Endothelial cell of umbilical vein (primary cell): ENCODE measurements at regions not wholly inside any gene's neighbourhood (a gene's known extent, or its start where the extent isn't known, plus 50 kb on each side); places are given as distances from the start of the nearest gene placed in this dataset.

Experiments used
- EZH2 ChIP-seq: IDR thresholded peaks from 2 replicates; pipeline ENCODE4 v1.6.1; 2012; ENCODE audit warnings: borderline replicate concordance, low read depth, mild to moderate bottlenecking, moderate library complexity, low read length, inconsistent platforms; ENCODE audit not compliant: severe bottlenecking
- FOS ChIP-seq: IDR thresholded peaks from 2 replicates; pipeline ENCODE4 v1.6.1; 2011; ENCODE audit warnings: mild to moderate bottlenecking, low read length, moderate library complexity, borderline replicate concordance; ENCODE audit not compliant: insufficient read depth
- GATA2 ChIP-seq: IDR thresholded peaks from 2 replicates; pipeline ENCODE4 v1.7.0; 2011; ENCODE audit warnings: low read depth, mild to moderate bottlenecking, moderate library complexity, mixed read lengths, low read length; ENCODE audit not compliant: insufficient read length, insufficient read depth
- MYC ChIP-seq: IDR thresholded peaks from one replicate; pipeline ENCODE4 v1.6.1; 2011; ENCODE audit warnings: mild to moderate bottlenecking, low read depth, low read length
- POLR2A ChIP-seq: IDR thresholded peaks from 2 replicates; pipeline ENCODE4 v1.6.1; 2012; ENCODE audit warnings: low read depth, mild to moderate bottlenecking, control low read depth, low read length
- POLR2AphosphoS5 ChIP-seq: IDR thresholded peaks from 2 replicates; pipeline ENCODE4 v1.6.1; 2012; ENCODE audit warnings: low read depth, mild to moderate bottlenecking, control low read depth, low read length, moderate library complexity; ENCODE audit not compliant: insufficient read depth
- TF ChIP-seq, protein P1 (sequence below), 2 donors: IDR thresholded peaks; 1 replicate in 1 of 2; 2 replicates in 1 of 2; pipeline ENCODE4 v1.5.1; 2011; ENCODE audit warnings: low read length in 2 of 2, mild to moderate bottlenecking in 2 of 2, moderate library complexity in 2 of 2, control low read depth in 1 of 2, inconsistent platforms in 1 of 2, low read depth in 1 of 2; ENCODE audit not compliant: insufficient read depth in 1 of 2; ENCODE audit errors: extremely low read depth in 1 of 2
- TF ChIP-seq, protein P2 (sequence below): IDR thresholded peaks from 2 replicates; pipeline ENCODE4 v1.6.1; 2011; ENCODE audit not compliant: insufficient read depth, insufficient read length

DNA sequence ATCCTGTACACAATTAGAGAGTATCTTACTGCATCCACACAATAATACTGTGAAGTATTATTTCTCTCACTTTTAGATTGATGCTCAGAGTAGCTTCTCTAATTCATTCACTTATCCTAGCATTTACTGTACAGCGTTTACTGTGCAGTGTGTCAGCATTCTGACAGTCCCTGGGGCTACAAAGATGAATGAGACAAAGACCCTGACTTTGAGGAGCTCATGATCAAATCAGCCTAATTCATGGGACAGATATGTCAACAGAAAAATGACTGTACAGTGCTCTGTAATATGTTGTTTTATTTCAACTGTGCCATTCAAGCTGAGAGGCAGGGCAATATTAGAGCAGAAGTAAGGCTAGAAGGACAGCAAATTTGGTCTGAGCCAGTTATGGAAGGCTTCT is 152.5 kb downstream of the ZNF648 start:
- TF ChIP-seq, protein P1, sequence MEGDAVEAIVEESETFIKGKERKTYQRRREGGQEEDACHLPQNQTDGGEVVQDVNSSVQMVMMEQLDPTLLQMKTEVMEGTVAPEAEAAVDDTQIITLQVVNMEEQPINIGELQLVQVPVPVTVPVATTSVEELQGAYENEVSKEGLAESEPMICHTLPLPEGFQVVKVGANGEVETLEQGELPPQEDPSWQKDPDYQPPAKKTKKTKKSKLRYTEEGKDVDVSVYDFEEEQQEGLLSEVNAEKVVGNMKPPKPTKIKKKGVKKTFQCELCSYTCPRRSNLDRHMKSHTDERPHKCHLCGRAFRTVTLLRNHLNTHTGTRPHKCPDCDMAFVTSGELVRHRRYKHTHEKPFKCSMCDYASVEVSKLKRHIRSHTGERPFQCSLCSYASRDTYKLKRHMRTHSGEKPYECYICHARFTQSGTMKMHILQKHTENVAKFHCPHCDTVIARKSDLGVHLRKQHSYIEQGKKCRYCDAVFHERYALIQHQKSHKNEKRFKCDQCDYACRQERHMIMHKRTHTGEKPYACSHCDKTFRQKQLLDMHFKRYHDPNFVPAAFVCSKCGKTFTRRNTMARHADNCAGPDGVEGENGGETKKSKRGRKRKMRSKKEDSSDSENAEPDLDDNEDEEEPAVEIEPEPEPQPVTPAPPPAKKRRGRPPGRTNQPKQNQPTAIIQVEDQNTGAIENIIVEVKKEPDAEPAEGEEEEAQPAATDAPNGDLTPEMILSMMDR (IDR thresholded peaks at IDR 0.05; ENCODE audit: extremely low read depth in 1 of 2, insufficient read depth in 1 of 2, low read depth in 1 of 2, low read length in 2 of 2) = no peak
- no peak for TF ChIP-seq FOS
- TF ChIP-seq EZH2 = no peak
- no peak for TF ChIP-seq POLR2AphosphoS5
- TF ChIP-seq GATA2 = no peak
- TF ChIP-seq POLR2A = no peak
- TF ChIP-seq, protein P2, sequence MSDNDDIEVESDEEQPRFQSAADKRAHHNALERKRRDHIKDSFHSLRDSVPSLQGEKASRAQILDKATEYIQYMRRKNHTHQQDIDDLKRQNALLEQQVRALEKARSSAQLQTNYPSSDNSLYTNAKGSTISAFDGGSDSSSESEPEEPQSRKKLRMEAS = no peak
- TF ChIP-seq MYC = no peak
